GM12878 (cell line): ENCODE measurements at regions not wholly inside any gene's neighbourhood (a gene's known extent, or its start where the extent isn't known, plus 50 kb on each side); places are given as distances from the start of the nearest gene placed in this dataset.
A peak's percentile ranks its signal among the peaks of the same experiment; 100 is the strongest.

Experiments
- ATF3 ChIP-seq: IDR thresholded peaks from 2 replicates; pipeline ENCODE4 v1.6.1; 2011; ENCODE audit warnings: low read depth, mild to moderate bottlenecking, low read length, moderate library complexity, borderline replicate concordance; ENCODE audit errors: extremely low read depth
- BCL3 ChIP-seq: IDR thresholded peaks from 2 replicates; pipeline ENCODE4 v1.6.1; 2011; ENCODE audit warnings: borderline replicate concordance, low read depth, mild to moderate bottlenecking, moderate library complexity, low read length; ENCODE audit not compliant: insufficient read depth, poor library complexity, severe bottlenecking
- CBX5 ChIP-seq: sonication (generic); IDR thresholded peaks from 2 replicates; pipeline ENCODE4 v1.6.1; 2016; ENCODE audit warnings: low read depth, moderate library complexity, mild to moderate bottlenecking, inconsistent platforms
- CEBPB ChIP-seq, 2 experiments: fragments of 150-350 bp in 1 of 2; IDR thresholded peaks; 2 replicates each; pipeline ENCODE4 v1.6.1; 2012 to 2014; ENCODE audit warnings: low read depth in 2 of 2, low read length in 2 of 2, borderline replicate concordance in 1 of 2, inconsistent platforms in 1 of 2
- CREM ChIP-seq: IDR thresholded peaks from 2 replicates; pipeline ENCODE4 v1.6.1; 2014; ENCODE audit warnings: antibody characterized with exemption, low read depth
- E2F8 ChIP-seq: fragments of 450-650 bp; IDR thresholded peaks from 2 replicates; pipeline ENCODE4 v1.6.1; 2018; ENCODE audit warnings: mild to moderate bottlenecking, low read depth, moderate library complexity; ENCODE audit not compliant: partially characterized antibody
- FOXM1 ChIP-seq: IDR thresholded peaks from 2 replicates; pipeline ENCODE4 v1.6.1; 2012; ENCODE audit warnings: low read depth, mild to moderate bottlenecking, inconsistent platforms, low read length, moderate library complexity
- IRF3 ChIP-seq: fragments of 450-650 bp; IDR thresholded peaks from 2 replicates; pipeline ENCODE4 v1.6.1; 2014; ENCODE audit warnings: mild to moderate bottlenecking
- IRF5 ChIP-seq: fragments of 450-650 bp; IDR thresholded peaks from 2 replicates; pipeline ENCODE4 v1.6.1; 2017; ENCODE audit warnings: borderline replicate concordance
- MXI1 ChIP-seq: fragments of 150-350 bp; IDR thresholded peaks from 2 replicates; pipeline ENCODE4 v1.6.1; 2011; ENCODE audit warnings: low read depth, mild to moderate bottlenecking, inconsistent platforms, low read length, improper control_type of control experiment
- MYC ChIP-seq: IDR thresholded peaks from 2 replicates; pipeline ENCODE4 v1.6.1; 2011; ENCODE audit warnings: mild to moderate bottlenecking, low read length, moderate library complexity, inconsistent platforms; ENCODE audit not compliant: insufficient read depth, insufficient replicate concordance, insufficient read length, severe bottlenecking
- PML ChIP-seq: IDR thresholded peaks from 2 replicates; pipeline ENCODE4 v1.6.1; 2012; ENCODE audit warnings: low read length, inconsistent platforms
- POLR2A ChIP-seq: IDR thresholded peaks from 2 replicates; pipeline ENCODE4 v1.6.1; 2011; ENCODE audit warnings: low read depth, mild to moderate bottlenecking, low read length
- RBBP5 ChIP-seq: fragments of 200-600 bp; sonication (generic); conservative IDR thresholded peaks from 2 replicates; pipeline ENCODE4 v1.6.1; 2016
- RELB ChIP-seq: fragments of 450-650 bp; IDR thresholded peaks from 2 replicates; pipeline ENCODE4 v1.6.1; 2017; ENCODE audit warnings: low read depth, mild to moderate bottlenecking, moderate library complexity
- SMARCA5 ChIP-seq: fragments of 450-650 bp; IDR thresholded peaks from 2 replicates; pipeline ENCODE4 v1.6.1; 2017; ENCODE audit warnings: mild to moderate bottlenecking
- ZBED1 ChIP-seq: IDR thresholded peaks from 2 replicates; pipeline ENCODE4 v1.6.1; 2016; ENCODE audit warnings: borderline replicate concordance
- ZZZ3 ChIP-seq: IDR thresholded peaks from 2 replicates; pipeline ENCODE4 v1.6.1; 2011; ENCODE audit warnings: low read depth; ENCODE audit not compliant: control insufficient read depth, insufficient read length

GRCh38 chr12:92987846-92988621 lies 58.9 kb upstream of the EEA1 start (continued):
- TF ChIP-seq ATF3 (no peak), POLR2A (peak; percentile 53; the same call in 1 of the 2 replicates), FOXM1 (peak; percentile 81; the same call in 1 of the 2 replicates), IRF5 (no peak), MXI1 (no peak), IRF3 (no peak), RELB (peak; percentile 71; the same call in 1 of the 2 replicates), SMARCA5 (peak; percentile 12), ZZZ3 (no peak), PML (0 out of 2 replicates have a peak, but pooled peaks have one; percentile 56), E2F8 (no peak), CEBPB (IDR thresholded peaks at IDR 0.05; ENCODE audit: borderline replicate concordance in 1 of 2, low read depth in 2 of 2, low read length in 2 of 2) (no peak), MYC (no peak), ZBED1 (peak; percentile 89), RBBP5 (no peak), CBX5 (peak; percentile 27; the same call in 1 of the 2 replicates), CREM (peak; percentile 64; the same call in 1 of the 2 replicates), BCL3 (peak; percentile 46)
